Type B pancreatic cell (in vitro differentiated cells): ENCODE measurements at regions not wholly inside any gene's neighbourhood (a gene's known extent, or its start where the extent isn't known, plus 50 kb on each side); places are given as distances from the start of the nearest gene placed in this dataset.

Experiments
- DNase-seq: peaks from one replicate; pipeline ENCODE4 v3.0.0; 2021; ENCODE audit warnings: mixed read lengths; ENCODE audit not compliant: unreplicated experiment; ENCODE audit errors: extremely low spot score
- H3K27ac Mint-ChIP-seq: 2 replicates; pipeline ENCODE4 v1.8.0; 2021; ENCODE audit warnings: mild to moderate bottlenecking, mixed read lengths
- H3K27me3 Mint-ChIP-seq: 2 replicates; pipeline ENCODE4 v1.8.0; 2021; ENCODE audit warnings: mixed read lengths
- H3K36me3 Mint-ChIP-seq: 2 replicates; pipeline ENCODE4 v1.8.0; 2021; ENCODE audit warnings: mixed read lengths
- H3K4me1 Mint-ChIP-seq: one replicate; pipeline ENCODE4 v1.8.0; 2021; ENCODE audit warnings: mixed read lengths; ENCODE audit not compliant: unreplicated experiment
- H3K4me3 Mint-ChIP-seq: 2 replicates; pipeline ENCODE4 v1.8.0; 2021; ENCODE audit warnings: mild to moderate bottlenecking, mixed read lengths
- H3K9me3 Mint-ChIP-seq: 2 replicates; pipeline ENCODE4 v1.8.0; 2021; ENCODE audit warnings: mixed read lengths
- CTCF ChIP-seq: fragments of 200-600 bp; sonication (generic); conservative IDR thresholded peaks from 2 replicates; pipeline ENCODE4 v1.5.0; 2021; ENCODE audit warnings: antibody characterized with exemption, mild to moderate bottlenecking

GRCh38 chr4:14607578-14607977 lies 394.7 kb upstream of the CPEB2 start:
- no peaks in the 10 kb centered on the region for H3K9me3 Mint-ChIP-seq
- H3K27me3 Mint-ChIP-seq: no peaks in the 10 kb centered on the region
- no peak for TF ChIP-seq CTCF
- H3K4me3 Mint-ChIP-seq: no peak overlapping the region
- no peak for DNase-seq
- no peak overlapping the region for H3K27ac Mint-ChIP-seq
- H3K4me1 Mint-ChIP-seq: no peaks in the 10 kb centered on the region
- H3K36me3 Mint-ChIP-seq: no peaks in the 10 kb centered on the region

GRCh38 chr4:14608630-14609029 lies 393.7 kb upstream of the CPEB2 start:
- H3K9me3 Mint-ChIP-seq: no peaks in the 10 kb centered on the region
- H3K4me1 Mint-ChIP-seq: no peaks in the 10 kb centered on the region
- no peak for TF ChIP-seq CTCF
- no peak overlapping the region for H3K4me3 Mint-ChIP-seq
- no peaks in the 10 kb centered on the region for H3K27me3 Mint-ChIP-seq
- DNase-seq: no peak
- no peak overlapping the region for H3K27ac Mint-ChIP-seq
- no peaks in the 10 kb centered on the region for H3K36me3 Mint-ChIP-seq

- Mint-ChIP-seq H3K27ac (no peak overlapping the region), H3K9me3 (no peaks in the 10 kb centered on the region), H3K4me1 (no peaks in the 10 kb centered on the region), H3K27me3 (no peaks in the 10 kb centered on the region), H3K36me3 (no peaks in the 10 kb centered on the region), H3K4me3 (no peak overlapping the region)
- TF ChIP-seq CTCF: no peak
- no peak for DNase-seq
These were observed 387.4 kb upstream of the CPEB2 start for GRCh38 chr4:14614840-14615239.

- TF ChIP-seq CTCF: no peak
- no peak for DNase-seq
- no peaks in the 10 kb centered on the region for H3K9me3 Mint-ChIP-seq
- H3K27me3 Mint-ChIP-seq: no peaks in the 10 kb centered on the region
- H3K36me3 Mint-ChIP-seq: no peaks in the 10 kb centered on the region
- H3K4me1 Mint-ChIP-seq: no peaks in the 10 kb centered on the region
- no peak overlapping the region for H3K27ac Mint-ChIP-seq
- no peak overlapping the region for H3K4me3 Mint-ChIP-seq
These were observed 386.6 kb upstream of the CPEB2 start for GRCh38 chr4:14615671-14616070.

- Mint-ChIP-seq H3K27ac (no peak overlapping the region), H3K27me3 (no peaks in the 10 kb centered on the region), H3K9me3 (no peaks in the 10 kb centered on the region), H3K4me1 (no peaks in the 10 kb centered on the region), H3K36me3 (no peaks in the 10 kb centered on the region), H3K4me3 (no peak overlapping the region)
- DNase-seq: no peak
- no peak for TF ChIP-seq CTCF
These were observed 381.6 kb upstream of the CPEB2 start for GRCh38 chr4:14620567-14621141.
